HepG2 (cell line): ENCODE measurements at regions not wholly inside any gene's neighbourhood (a gene's known extent, or its start where the extent isn't known, plus 50 kb on each side); places are given as distances from the start of the nearest gene placed in this dataset.

ENCODE experiments used
- ADNP ChIP-seq: sonication (generic); formaldehyde crosslinking; IDR thresholded peaks from 2 replicates; pipeline ENCODE4 v1.4.0; 2020; ENCODE audit warnings: missing genetic modification reagents
- ARNT ChIP-seq: fragments of 450-650 bp; IDR thresholded peaks from 2 replicates; pipeline ENCODE4 v1.6.1; 2017
- MIXL1 ChIP-seq: IDR thresholded peaks from 2 replicates; pipeline ENCODE4 v1.6.1; 2016
- NFKB2 ChIP-seq: sonication (generic); formaldehyde crosslinking; IDR thresholded peaks from 2 replicates; pipeline ENCODE4 v1.4.0; 2020; ENCODE audit warnings: missing genetic modification reagents, borderline replicate concordance
- PHF21A ChIP-seq: sonication (generic); formaldehyde crosslinking; IDR thresholded peaks from 2 replicates; pipeline ENCODE4 v1.5.0; 2020; ENCODE audit warnings: mild to moderate bottlenecking, missing genetic modification reagents
- RAD21 ChIP-seq: fragments of 450-650 bp; formaldehyde crosslinking; IDR thresholded peaks from 2 replicates; pipeline ENCODE4 v1.5.0; 2020; ENCODE audit warnings: mild to moderate bottlenecking
- ZNF275 ChIP-seq: sonication (generic); formaldehyde crosslinking; IDR thresholded peaks from 2 replicates; pipeline ENCODE4 v1.8.0; 2022; ENCODE audit warnings: missing genetic modification reagents, mild to moderate bottlenecking, inconsistent platforms, borderline replicate concordance
- ZNF614 ChIP-seq: IDR thresholded peaks from 2 replicates; pipeline ENCODE4 v1.6.1; 2018; ENCODE audit warnings: missing biosample characterization, missing genetic modification reagents, inconsistent platforms, borderline replicate concordance
- TF ChIP-seq, protein P1 (sequence below): sonication (generic); formaldehyde crosslinking; IDR thresholded peaks from one replicate; pipeline ENCODE4 v1.5.1; 2020; ENCODE audit warnings: mild to moderate bottlenecking, missing genetic modification reagents; ENCODE audit errors: not compliant biosample characterization
- TF ChIP-seq, protein P2 (sequence below): sonication (generic); formaldehyde crosslinking; IDR thresholded peaks from 2 replicates; pipeline ENCODE4 v1.9.0; 2022; ENCODE audit warnings: missing genetic modification reagents, mild to moderate bottlenecking, borderline replicate concordance
- TF ChIP-seq, protein P3 (sequence below): conservative IDR thresholded peaks from 2 replicates; pipeline ENCODE4 v1.6.1; 2018; ENCODE audit warnings: missing genetic modification reagents
- TF ChIP-seq, protein P4 (sequence below): sonication (generic); formaldehyde crosslinking; IDR thresholded peaks from 2 replicates; pipeline ENCODE4 v1.4.0; 2020; ENCODE audit warnings: missing genetic modification reagents, mild to moderate bottlenecking, borderline replicate concordance

DNA sequence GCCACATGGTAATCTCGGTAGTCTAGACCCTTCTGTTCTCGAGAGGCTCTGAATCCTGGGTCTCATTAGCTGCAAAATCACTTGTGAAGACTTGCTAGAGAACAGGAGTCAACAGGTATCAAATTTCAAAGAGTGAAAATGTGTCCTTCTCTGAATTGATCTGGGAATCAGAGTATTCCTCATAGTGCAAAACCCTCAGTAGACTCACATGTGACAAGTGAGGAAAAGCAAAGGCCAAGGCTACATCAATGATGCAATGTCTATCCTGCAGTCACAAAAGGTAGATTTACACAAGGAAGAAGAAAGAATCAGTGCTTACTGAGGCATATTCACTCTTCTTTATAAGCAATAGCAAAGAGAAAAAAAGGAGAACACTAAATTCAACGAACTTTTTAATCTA is 1220.0 kb upstream of the GJE1 start (continued):
- TF ChIP-seq, protein P1, sequence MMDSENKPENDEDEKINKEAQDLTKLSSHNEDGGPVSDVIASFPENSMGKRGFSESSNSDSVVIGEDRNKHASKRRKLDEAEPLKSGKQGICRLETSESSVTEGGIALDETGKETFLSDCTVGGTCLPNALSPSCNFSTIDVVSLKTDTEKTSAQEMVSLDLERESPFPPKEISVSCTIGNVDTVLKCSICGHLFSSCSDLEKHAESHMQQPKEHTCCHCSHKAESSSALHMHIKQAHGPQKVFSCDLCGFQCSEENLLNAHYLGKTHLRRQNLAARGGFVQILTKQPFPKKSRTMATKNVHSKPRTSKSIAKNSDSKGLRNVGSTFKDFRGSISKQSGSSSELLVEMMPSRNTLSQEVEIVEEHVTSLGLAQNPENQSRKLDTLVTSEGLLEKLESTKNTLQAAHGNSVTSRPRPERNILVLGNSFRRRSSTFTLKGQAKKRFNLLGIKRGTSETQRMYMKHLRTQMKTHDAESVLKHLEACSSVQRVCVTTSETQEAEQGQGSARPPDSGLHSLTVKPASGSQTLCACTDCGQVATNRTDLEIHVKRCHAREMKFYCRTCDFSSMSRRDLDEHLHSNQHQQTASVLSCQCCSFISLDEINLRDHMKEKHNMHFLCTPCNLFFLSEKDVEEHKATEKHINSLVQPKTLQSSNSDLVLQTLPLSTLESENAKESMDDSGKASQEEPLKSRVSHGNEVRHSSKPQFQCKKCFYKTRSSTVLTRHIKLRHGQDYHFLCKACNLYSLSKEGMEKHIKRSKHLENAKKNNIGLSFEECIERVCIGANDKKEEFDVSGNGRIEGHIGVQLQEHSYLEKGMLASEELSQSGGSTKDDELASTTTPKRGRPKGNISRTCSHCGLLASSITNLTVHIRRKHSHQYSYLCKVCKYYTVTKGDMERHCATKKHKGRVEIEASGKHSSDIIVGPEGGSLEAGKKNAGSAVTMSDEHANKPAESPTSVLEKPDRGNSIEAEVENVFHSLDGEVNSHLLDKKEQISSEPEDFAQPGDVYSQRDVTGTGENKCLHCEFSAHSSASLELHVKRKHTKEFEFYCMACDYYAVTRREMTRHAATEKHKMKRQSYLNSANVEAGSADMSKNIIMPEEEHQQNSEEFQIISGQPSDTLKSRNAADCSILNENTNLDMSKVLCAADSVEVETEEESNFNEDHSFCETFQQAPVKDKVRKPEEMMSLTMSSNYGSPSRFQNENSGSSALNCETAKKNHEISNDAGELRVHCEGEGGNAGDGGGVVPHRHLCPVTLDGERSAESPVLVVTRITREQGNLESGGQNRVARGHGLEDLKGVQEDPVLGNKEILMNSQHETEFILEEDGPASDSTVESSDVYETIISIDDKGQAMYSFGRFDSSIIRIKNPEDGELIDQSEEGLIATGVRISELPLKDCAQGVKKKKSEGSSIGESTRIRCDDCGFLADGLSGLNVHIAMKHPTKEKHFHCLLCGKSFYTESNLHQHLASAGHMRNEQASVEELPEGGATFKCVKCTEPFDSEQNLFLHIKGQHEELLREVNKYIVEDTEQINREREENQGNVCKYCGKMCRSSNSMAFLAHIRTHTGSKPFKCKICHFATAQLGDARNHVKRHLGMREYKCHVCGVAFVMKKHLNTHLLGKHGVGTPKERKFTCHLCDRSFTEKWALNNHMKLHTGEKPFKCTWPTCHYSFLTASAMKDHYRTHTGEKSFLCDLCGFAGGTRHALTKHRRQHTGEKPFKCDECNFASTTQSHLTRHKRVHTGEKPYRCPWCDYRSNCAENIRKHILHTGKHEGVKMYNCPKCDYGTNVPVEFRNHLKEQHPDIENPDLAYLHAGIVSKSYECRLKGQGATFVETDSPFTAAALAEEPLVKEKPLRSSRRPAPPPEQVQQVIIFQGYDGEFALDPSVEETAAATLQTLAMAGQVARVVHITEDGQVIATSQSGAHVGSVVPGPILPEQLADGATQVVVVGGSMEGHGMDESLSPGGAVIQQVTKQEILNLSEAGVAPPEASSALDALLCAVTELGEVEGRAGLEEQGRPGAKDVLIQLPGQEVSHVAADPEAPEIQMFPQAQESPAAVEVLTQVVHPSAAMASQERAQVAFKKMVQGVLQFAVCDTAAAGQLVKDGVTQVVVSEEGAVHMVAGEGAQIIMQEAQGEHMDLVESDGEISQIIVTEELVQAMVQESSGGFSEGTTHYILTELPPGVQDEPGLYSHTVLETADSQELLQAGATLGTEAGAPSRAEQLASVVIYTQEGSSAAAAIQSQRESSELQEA = no peak
- TF ChIP-seq ARNT (no peak), RAD21 (no peak), MIXL1 (CRISPR knock-in tag) (0 out of 2 replicates have a peak, but pooled peaks have one; percentile 32), ZNF275 (CRISPR knock-in tag) (no peak), ADNP (CRISPR knock-in tag) (no peak), NFKB2 (CRISPR knock-in tag) (no peak), ZNF614 (CRISPR knock-in tag) (no peak), PHF21A (CRISPR knock-in tag) (no peak)
- TF ChIP-seq, protein P2, sequence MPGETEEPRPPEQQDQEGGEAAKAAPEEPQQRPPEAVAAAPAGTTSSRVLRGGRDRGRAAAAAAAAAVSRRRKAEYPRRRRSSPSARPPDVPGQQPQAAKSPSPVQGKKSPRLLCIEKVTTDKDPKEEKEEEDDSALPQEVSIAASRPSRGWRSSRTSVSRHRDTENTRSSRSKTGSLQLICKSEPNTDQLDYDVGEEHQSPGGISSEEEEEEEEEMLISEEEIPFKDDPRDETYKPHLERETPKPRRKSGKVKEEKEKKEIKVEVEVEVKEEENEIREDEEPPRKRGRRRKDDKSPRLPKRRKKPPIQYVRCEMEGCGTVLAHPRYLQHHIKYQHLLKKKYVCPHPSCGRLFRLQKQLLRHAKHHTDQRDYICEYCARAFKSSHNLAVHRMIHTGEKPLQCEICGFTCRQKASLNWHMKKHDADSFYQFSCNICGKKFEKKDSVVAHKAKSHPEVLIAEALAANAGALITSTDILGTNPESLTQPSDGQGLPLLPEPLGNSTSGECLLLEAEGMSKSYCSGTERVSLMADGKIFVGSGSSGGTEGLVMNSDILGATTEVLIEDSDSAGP (CRISPR knock-in tag) = no peak
- TF ChIP-seq, protein P3, sequence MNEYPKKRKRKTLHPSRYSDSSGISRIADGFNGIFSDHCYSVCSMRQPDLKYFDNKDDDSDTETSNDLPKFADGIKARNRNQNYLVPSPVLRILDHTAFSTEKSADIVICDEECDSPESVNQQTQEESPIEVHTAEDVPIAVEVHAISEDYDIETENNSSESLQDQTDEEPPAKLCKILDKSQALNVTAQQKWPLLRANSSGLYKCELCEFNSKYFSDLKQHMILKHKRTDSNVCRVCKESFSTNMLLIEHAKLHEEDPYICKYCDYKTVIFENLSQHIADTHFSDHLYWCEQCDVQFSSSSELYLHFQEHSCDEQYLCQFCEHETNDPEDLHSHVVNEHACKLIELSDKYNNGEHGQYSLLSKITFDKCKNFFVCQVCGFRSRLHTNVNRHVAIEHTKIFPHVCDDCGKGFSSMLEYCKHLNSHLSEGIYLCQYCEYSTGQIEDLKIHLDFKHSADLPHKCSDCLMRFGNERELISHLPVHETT (CRISPR knock-in tag) = no peak
- TF ChIP-seq, protein P4, sequence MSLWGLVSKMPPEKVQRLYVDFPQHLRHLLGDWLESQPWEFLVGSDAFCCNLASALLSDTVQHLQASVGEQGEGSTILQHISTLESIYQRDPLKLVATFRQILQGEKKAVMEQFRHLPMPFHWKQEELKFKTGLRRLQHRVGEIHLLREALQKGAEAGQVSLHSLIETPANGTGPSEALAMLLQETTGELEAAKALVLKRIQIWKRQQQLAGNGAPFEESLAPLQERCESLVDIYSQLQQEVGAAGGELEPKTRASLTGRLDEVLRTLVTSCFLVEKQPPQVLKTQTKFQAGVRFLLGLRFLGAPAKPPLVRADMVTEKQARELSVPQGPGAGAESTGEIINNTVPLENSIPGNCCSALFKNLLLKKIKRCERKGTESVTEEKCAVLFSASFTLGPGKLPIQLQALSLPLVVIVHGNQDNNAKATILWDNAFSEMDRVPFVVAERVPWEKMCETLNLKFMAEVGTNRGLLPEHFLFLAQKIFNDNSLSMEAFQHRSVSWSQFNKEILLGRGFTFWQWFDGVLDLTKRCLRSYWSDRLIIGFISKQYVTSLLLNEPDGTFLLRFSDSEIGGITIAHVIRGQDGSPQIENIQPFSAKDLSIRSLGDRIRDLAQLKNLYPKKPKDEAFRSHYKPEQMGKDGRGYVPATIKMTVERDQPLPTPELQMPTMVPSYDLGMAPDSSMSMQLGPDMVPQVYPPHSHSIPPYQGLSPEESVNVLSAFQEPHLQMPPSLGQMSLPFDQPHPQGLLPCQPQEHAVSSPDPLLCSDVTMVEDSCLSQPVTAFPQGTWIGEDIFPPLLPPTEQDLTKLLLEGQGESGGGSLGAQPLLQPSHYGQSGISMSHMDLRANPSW = no peak
